Bronchial epithelial cell (primary cell): ENCODE measurements at regions not wholly inside any gene's neighbourhood (a gene's known extent, or its start where the extent isn't known, plus 50 kb on each side); places are given as distances from the start of the nearest gene placed in this dataset.
"Not testable (repeated sequence)": the region's sequence is repeated elsewhere in the genome, so short reads cannot be mapped to it uniquely, and the experiment has no call there.

Experiments
- DNase-seq: peaks from one replicate; pipeline ENCODE4 v3.0.0-alpha.2; 2010; ENCODE audit warnings: low read depth
- FAIRE-seq: peaks from 2 replicates; lab custom pipeline; 2011; peaks lifted over from hg19 to GRCh38; lab: Jason Lieb, UNC
- H3K27me3 ChIP-seq: 2 replicates; pipeline ENCODE4 v1.5.1; 2011; ENCODE audit warnings: low read length; ENCODE audit not compliant: control insufficient read depth, insufficient read depth
- H3K36me3 ChIP-seq: 2 replicates; pipeline ENCODE4 v1.5.1; 2011; ENCODE audit warnings: low read length; ENCODE audit not compliant: control insufficient read depth, insufficient read depth
- H3K4me3 ChIP-seq: 2 replicates; pipeline ENCODE4 v1.5.1; 2011; ENCODE audit warnings: mild to moderate bottlenecking, low read depth, low read length, control low read depth
- CTCF ChIP-seq: IDR thresholded peaks from 2 replicates; pipeline ENCODE4 v1.5.1; 2011; ENCODE audit warnings: mild to moderate bottlenecking, moderate library complexity, low read length, control low read depth, inconsistent platforms; ENCODE audit not compliant: insufficient read depth, severe bottlenecking

- H3K27me3 ChIP-seq, result no peaks in the 10 kb centered on the region
- H3K4me3 ChIP-seq, result no peak overlapping the region
- no peak for TF ChIP-seq CTCF
- DNase-seq, result peak; percentile 94
- no peak for FAIRE-seq
- H3K36me3 ChIP-seq, result no peaks in the 10 kb centered on the region
Measured at GRCh38 chr6:137709424-137710236, 157.4 kb upstream of the TNFAIP3 start.

GRCh38 chr6:137711972-137712371 is 155.1 kb upstream of the TNFAIP3 start:
- DNase-seq (no peak), FAIRE-seq (no peak)
- TF ChIP-seq CTCF, result no peak
- H3K36me3 ChIP-seq, result no peaks in the 10 kb centered on the region
- no peaks in the 10 kb centered on the region for H3K27me3 ChIP-seq
- no peak overlapping the region for H3K4me3 ChIP-seq

GRCh38 chr6:137712587-137712986 is 154.5 kb upstream of the TNFAIP3 start:
- no peak for FAIRE-seq
- Histone ChIP-seq H3K4me3 (no peak overlapping the region), H3K27me3 (no peaks in the 10 kb centered on the region), H3K36me3 (no peaks in the 10 kb centered on the region)
- TF ChIP-seq CTCF, result no peak
- DNase-seq, result no peak

- DNase-seq, result no peak
- FAIRE-seq, result no peak
- TF ChIP-seq CTCF, result no peak
- Histone ChIP-seq H3K4me3 (no peak overlapping the region), H3K27me3 (no peaks in the 10 kb centered on the region), H3K36me3 (no peaks in the 10 kb centered on the region)
Measured at GRCh38 chr6:137715589-137716045, 151.4 kb upstream of the TNFAIP3 start.

- peak; percentile 94 for DNase-seq
- no peak overlapping the region for H3K4me3 ChIP-seq
- H3K36me3 ChIP-seq, result no peaks in the 10 kb centered on the region
- no peaks in the 10 kb centered on the region for H3K27me3 ChIP-seq
- peak; percentile 62 for FAIRE-seq
- no peak for TF ChIP-seq CTCF
Measured at GRCh38 chr6:137717074-137718073, 149.7 kb upstream of the TNFAIP3 start.

- H3K4me3 ChIP-seq, FAIRE-seq, DNase-seq, H3K36me3 ChIP-seq, H3K27me3 ChIP-seq: not testable (repeated sequence)
Measured at GRCh38 chr6:137718903-137719302, 148.2 kb upstream of the TNFAIP3 start.
